GM18499 (cell line): ENCODE measurements at regions not wholly inside any gene's neighbourhood (a gene's known extent, or its start where the extent isn't known, plus 50 kb on each side); places are given as distances from the start of the nearest gene placed in this dataset.
"Not testable (repeated sequence)": the region's sequence is repeated elsewhere in the genome, so short reads cannot be mapped to it uniquely, and the experiment has no call there.

Experiments
- ATAC-seq: cut with Tn5 transposase; IDR thresholded peaks from one replicate; pipeline ENCODE4 v1.9.1; 2021; ENCODE audit warnings: moderate number of reproducible peaks; ENCODE audit not compliant: insufficient read depth, unreplicated experiment

DNA sequence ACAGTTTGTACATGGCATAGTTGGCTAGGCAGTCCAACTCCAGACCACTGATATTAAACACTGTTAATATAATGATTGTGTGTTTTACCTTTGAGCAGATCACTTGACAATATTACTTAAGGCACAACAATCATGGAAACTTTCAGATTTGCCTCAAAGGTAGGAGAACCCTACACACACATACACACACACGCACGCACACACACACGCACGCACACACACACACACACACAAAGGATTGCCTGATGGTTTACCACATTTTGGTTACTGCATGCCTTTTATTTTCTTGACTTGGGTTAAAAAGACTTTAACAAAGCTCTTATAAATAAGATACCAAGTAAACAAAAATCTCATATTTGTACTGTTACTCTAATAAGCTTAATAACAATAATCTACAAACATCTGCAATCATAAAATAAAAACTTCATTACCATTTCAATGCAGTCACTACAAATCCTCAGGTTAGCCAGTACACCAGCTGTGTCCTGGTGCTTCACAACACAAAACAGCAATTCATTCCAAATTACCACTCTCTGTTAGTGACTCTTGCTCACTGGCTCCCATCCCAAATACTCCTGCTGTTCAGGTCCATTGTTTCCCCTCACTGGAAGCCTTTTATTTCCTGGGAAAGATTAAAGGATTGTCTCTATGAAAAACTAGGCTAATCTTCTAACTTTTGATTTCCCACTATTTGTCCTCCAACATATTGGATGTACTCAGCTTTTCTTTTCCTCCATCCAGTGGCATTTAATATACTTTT is 175.2 kb upstream of the ATP2B1 start:
- ATAC-seq, result no peak

GRCh38 chr12:89882792-89883191 is 174.2 kb upstream of the ATP2B1 start:
- ATAC-seq, result no peak

GRCh38 chr12:89882050-89882449 is 173.4 kb upstream of the ATP2B1 start:
- peak; percentile 36 for ATAC-seq

DNA sequence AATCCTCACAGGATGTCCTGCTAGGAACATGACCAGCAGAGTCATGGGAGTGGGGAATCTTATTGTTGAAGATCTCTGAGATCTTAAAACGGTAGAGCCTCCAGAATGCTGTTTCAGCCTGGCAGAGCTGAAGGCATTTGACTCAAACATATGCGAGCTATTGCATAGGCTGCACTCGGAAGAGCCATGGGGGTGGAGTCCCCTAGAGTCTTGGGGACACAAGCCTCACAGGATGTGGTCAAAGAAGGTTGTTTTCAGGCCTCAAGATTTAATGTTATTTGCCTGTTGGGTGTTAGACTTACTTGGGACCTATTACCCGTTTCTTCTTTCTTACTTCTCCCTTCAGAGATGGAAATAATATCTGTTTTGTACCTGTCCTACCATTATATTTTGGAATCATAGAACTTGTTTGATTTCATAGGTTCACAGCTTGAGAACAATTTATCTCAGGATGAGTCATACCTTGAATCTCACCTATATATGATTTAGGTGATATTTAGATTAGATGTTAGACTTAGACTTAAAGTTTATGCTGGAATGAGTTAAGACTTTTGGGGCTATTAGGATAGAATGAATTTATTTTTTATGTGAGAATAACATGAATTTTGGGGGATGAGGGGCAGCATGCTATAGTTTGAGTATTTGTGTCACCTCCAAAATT is 172.2 kb upstream of the ATP2B1 start:
- ATAC-seq, result peak; percentile 79

DNA sequence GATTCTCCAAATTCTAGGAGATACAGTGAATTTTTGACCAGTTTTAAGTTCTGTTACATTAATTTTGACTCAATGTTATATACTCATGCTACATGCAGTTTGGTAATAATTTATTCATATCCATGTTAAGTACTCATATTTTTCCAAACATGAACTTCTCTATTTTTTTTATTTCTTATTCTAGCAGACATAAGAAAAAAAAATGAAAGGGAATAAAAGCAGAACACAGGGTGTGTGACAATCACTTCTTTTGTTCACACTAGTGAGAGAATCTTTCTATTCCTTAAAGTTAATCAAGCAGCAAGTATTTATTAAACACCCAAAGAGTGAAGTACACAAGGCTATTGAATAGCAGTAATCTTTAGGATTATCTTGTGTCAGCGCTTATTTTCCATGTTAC is 171.1 kb upstream of the ATP2B1 start:
- ATAC-seq, result no peak

DNA sequence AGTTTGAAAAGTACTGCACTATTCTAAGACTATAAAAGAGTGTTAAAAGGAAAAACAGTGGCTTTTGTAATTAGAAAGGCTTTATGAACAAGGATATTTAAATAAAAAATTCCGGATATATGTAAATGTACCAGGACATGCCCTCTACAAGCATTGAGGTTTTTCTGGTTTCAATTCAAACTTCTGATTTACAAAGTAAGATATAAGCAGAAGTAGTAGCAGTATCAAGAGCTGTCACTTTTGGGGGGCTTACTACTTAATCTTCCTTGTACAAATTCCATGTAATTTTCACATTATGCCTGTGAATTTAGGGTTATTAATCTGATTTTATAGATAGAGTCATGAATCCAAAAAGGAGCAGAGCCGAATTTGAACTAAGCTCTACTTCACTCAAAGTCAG is 170.3 kb upstream of the ATP2B1 start:
- no peak for ATAC-seq

DNA sequence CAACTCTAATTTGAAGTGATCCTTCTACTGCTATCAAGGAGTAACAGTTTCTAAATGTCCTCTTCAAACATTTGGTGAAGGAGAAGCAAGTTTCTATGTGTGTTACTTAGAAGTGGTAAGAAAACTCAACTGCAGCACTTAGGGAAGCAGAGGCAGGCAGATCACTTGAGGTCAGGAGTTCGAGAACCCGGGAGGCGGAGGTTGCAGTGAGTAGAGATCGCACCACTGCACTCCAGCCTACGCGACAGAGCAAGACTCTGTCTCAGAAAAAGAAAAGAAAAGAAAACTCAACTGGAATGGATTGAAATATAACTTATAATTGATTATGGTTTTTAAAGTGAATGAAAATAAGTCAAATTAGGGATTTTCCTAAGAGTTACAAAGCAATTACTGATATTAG is 169.7 kb upstream of the ATP2B1 start:
- no peak for ATAC-seq

- ATAC-seq, result no peak
These were observed 169.0 kb upstream of the ATP2B1 start for GRCh38 chr12:89877671-89878070.

- no peak for ATAC-seq
These were observed 168.5 kb upstream of the ATP2B1 start for GRCh38 chr12:89877136-89877535.

- ATAC-seq, result no peak
These were observed 167.2 kb upstream of the ATP2B1 start for GRCh38 chr12:89875809-89876208.

DNA sequence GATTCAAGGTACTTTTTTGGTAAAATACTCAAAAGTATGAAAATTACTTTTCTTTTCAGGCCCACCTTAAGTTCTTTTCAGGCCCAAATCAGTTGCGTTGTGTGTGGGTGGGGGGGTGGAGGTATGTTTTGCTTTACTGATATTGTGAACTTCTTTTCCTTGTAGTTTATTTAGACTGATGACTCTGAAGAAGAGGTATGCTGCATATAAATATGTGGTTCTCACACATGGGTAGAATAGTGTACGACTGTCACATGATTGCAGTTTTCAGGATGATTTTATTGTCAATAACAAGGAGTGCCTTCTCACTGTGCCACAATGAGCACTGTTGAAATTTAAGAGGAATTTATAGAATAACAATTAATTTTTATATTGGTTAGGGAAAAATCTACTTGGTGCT is 166.6 kb upstream of the ATP2B1 start:
- ATAC-seq, result no peak

GRCh38 chr12:89874146-89874545 is 165.5 kb upstream of the ATP2B1 start:
- ATAC-seq, result no peak

- no peak for ATAC-seq
These were observed 165.1 kb upstream of the ATP2B1 start for GRCh38 chr12:89873745-89874144.

DNA sequence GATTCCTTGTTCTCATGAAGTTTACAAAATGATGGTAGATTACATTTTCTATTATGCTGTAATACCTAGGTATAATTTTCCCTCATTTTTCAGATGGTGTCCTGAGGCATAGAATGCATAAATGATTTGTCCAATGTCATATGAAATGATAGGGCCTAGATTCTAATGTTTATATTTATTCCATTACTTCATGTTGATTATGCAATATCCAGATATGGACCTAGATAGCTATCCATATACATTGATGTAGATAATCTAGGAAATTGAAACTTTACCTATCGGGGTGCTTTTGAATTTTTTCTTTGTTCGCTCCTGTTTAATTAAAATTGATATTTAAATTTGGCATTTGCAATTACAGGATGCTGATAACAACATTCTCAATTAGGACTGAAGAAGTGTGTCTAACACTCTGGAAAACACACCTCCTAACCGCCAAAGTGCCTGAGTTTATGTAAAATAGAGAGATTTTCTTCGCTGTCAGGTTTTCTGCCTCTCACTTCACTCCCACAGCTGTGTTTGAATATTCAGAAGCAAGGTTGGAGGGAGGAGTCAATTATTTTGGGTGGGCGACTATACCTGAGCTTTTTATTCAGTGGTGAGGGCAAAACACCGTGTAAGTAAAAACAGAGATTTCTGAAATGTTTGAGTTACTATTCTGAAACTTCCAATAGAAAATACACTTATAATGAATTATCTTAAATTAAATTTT is 164.4 kb upstream of the ATP2B1 start:
- ATAC-seq, result no peak

GRCh38 chr12:89870413-89871184 is 162.0 kb upstream of the ATP2B1 start:
- no peak for ATAC-seq

- ATAC-seq, result not testable (repeated sequence)
These were observed 159.0 kb upstream of the ATP2B1 start for GRCh38 chr12:89867611-89868010.

GRCh38 chr12:89864411-89864810 is 155.8 kb upstream of the ATP2B1 start:
- no peak for ATAC-seq

DNA sequence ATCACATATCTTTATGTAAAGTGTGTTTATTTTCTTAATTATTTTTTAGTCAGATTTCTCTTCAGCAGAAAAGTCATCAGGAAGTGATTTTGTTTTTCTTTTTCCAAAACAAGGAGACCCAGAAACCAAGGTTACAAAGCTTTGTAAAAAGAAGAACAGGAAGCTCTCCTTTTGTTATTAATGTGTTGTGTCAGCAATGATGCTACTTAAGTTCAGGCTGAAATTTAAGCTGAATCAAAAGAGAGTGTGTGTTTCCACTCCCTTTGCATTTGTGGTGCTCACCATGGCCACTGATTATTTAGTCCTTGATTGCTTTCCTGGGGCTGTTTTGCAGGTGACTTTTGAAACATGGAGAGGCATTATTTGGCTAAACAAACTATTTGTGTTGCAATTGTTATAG is 155.3 kb upstream of the ATP2B1 start:
- no peak for ATAC-seq

GRCh38 chr12:89863493-89863938 is 154.9 kb upstream of the ATP2B1 start:
- peak; percentile 60 for ATAC-seq
